Keratinocyte (primary cell): ENCODE measurements at regions not wholly inside any gene's neighbourhood (a gene's known extent, or its start where the extent isn't known, plus 50 kb on each side); places are given as distances from the start of the nearest gene placed in this dataset.

Source experiments
- CTCF ChIP-seq, 3 experiments: IDR thresholded peaks in 1 of 3; conservative IDR thresholded peaks in 1 of 3; optimal IDR thresholded peaks in 1 of 3; 2 replicates in 2 of 3; 3 replicates in 1 of 3; pipeline versions ENCODE3 to v1.5.1; 2011; ENCODE audit warnings: low read length in 3 of 3, mild to moderate bottlenecking in 3 of 3, moderate library complexity in 2 of 3, control low read depth in 1 of 3, inconsistent platforms in 1 of 3; ENCODE audit not compliant: insufficient read depth in 2 of 3; ENCODE audit errors: extremely low read depth in 1 of 3
- EZH2 ChIP-seq: IDR thresholded peaks from one replicate; pipeline ENCODE4 v1.6.1; 2012; ENCODE audit warnings: inconsistent platforms, mild to moderate bottlenecking, low read length, moderate library complexity

- TF ChIP-seq CTCF (optimal IDR thresholded peaks at IDR 0.05 in 1 of 3, IDR thresholded peaks at IDR 0.05 in 1 of 3, conservative IDR thresholded peaks at IDR 0.05 in 1 of 3; ENCODE audit: extremely low read depth in 1 of 3, insufficient read depth in 2 of 3, low read length in 3 of 3): no peak
- no peak for TF ChIP-seq EZH2
Measured at GRCh38 chr9:88596376-88596775, 61.4 kb downstream of the NXNL2 start.
